ENCODE measurements at regions not wholly inside any gene's neighbourhood (a gene's known extent, or its start where the extent isn't known, plus 50 kb on each side); places are given as distances from the start of the nearest gene placed in this dataset.

DNA sequence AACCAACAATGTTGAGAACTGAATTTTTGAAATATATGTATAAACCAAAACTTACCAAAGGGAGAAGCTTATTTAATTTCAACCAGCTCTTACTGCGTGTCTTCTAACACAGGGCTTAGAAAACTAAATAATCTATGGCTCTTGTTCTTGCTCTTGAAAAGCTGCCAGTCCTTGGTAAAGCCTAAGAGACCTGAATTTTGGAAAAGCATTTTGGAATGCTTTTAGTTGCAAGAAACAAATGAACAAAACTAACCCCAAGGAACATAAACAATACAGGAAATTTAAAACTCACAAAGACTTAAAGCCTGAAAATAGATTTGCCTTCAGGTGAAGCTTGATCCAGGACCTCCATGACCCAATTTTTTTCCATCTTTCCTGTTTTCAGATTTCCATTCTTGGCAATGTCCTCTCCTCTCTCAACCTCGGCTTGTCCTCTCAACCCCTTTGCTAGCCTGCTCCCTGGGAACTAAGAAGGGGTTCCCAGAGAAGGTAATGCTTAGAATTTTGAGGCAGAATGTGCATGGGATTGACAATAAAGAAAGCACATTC, 169.8 kb upstream of the NCK2 start:
- H3K4me3 ChIP-seq (ENCODE audit: low read length) = no peak overlapping the region
- TF ChIP-seq, protein P1, sequence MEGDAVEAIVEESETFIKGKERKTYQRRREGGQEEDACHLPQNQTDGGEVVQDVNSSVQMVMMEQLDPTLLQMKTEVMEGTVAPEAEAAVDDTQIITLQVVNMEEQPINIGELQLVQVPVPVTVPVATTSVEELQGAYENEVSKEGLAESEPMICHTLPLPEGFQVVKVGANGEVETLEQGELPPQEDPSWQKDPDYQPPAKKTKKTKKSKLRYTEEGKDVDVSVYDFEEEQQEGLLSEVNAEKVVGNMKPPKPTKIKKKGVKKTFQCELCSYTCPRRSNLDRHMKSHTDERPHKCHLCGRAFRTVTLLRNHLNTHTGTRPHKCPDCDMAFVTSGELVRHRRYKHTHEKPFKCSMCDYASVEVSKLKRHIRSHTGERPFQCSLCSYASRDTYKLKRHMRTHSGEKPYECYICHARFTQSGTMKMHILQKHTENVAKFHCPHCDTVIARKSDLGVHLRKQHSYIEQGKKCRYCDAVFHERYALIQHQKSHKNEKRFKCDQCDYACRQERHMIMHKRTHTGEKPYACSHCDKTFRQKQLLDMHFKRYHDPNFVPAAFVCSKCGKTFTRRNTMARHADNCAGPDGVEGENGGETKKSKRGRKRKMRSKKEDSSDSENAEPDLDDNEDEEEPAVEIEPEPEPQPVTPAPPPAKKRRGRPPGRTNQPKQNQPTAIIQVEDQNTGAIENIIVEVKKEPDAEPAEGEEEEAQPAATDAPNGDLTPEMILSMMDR (IDR thresholded peaks at IDR 0.05; ENCODE audit: insufficient read depth, low read depth, low read length, missing control alignments) = no peak
- DNase-seq (ENCODE audit: low read depth) = no peak

DNA sequence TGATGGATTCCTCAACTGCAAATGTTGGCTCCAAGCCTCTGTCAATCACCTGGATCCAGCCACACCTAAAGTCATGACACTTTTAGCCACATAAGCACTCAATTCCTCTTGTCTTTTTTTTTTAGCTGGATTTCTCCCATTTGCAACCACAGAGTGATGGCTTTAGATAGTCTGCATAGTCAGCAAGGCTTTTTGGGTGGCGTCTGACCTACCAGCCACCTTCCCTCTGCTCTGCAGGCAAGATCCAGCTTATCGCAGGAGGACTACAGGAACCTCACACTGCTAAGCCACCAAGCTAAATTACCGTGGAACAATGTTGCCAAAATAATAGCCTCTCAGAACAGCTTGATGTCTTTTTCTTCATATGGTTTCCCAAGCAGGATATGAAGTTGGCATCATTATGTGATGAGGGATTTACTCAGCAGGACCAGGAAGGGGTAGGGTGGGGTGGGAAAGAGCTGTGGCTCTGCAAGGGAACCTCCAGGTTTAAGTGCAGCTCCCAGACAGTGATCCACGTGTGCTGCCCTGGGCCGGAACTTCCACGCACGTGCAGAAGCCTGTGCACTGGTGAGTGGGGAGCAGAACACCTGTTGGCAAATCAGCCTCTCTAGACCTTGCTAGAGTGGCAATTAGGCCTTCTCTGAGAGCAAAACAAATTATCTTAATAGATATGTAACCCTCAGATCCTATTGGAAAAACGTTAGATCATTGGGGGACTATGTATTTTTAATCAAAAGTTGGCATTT, 170.6 kb upstream of the NCK2 start:
- H3K4me3 ChIP-seq (ENCODE audit: low read length) = no peak overlapping the region
- TF ChIP-seq, protein P1 (IDR thresholded peaks at IDR 0.05; ENCODE audit: insufficient read depth, low read depth, low read length, missing control alignments) = no peak
- DNase-seq (ENCODE audit: low read depth) = no peak

GRCh38 chr2:105573490-105573889, 171.2 kb upstream of the NCK2 start:
- H3K4me3 ChIP-seq (ENCODE audit: low read length) = no peak overlapping the region
- no peak for DNase-seq (ENCODE audit: low read depth)
- TF ChIP-seq, protein P1 (IDR thresholded peaks at IDR 0.05; ENCODE audit: insufficient read depth, low read depth, low read length, missing control alignments) = no peak

DNA sequence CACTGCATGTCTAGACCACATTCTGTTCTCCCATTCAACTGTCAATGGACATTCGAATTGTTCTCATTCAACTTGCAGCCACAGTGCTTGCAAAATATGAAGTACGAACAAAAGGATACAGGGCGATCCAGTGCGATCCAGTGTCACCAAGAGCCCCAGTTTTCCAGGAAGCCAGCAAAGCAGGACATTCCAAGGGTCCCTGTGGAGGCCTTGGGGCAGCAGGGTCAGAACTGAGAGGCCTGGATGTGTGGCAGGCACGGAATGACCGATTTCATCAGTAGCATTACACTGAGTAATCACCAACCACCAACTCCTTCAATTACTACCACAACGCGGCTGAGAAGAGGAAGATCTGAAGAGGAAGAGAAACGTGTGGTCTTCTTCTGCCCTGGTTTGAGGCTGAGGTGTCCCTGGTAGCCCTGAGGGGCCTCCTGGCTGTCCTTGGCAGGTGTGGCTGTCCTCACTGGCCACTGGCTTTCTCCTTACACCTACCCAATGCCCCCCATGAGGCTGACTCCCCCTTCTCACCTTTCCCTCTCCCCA, 172.7 kb upstream of the FHL2 start:
- H3K4me3 ChIP-seq (ENCODE audit: low read length) = no peak overlapping the region
- DNase-seq (ENCODE audit: low read depth) = no peak
- TF ChIP-seq, protein P1 (IDR thresholded peaks at IDR 0.05; ENCODE audit: insufficient read depth, low read depth, low read length, missing control alignments) = no peak

DNA sequence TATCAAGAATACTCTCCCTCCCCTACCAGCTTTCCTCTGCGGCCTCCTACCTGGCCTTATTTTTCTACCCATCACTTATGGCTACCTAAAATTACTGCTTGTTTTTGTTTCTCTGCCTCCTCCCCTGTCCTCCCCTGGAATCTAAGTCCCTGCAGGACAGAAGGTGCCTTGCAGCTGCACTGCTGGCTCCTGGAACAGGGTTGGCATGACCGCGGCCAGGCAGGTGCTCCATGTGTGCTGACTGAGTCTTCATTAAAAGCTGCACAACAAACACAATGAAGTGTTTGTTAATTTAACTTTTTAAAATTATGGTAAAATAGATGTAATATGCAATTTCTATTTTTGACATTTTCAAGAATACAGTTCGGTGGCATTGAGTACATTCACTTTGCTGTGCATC, 171.9 kb upstream of the FHL2 start:
- no peak overlapping the region for H3K4me3 ChIP-seq (ENCODE audit: low read length)
- TF ChIP-seq, protein P1 (IDR thresholded peaks at IDR 0.05; ENCODE audit: insufficient read depth, low read depth, low read length, missing control alignments) = no peak
- DNase-seq (ENCODE audit: low read depth) = no peak

DNA sequence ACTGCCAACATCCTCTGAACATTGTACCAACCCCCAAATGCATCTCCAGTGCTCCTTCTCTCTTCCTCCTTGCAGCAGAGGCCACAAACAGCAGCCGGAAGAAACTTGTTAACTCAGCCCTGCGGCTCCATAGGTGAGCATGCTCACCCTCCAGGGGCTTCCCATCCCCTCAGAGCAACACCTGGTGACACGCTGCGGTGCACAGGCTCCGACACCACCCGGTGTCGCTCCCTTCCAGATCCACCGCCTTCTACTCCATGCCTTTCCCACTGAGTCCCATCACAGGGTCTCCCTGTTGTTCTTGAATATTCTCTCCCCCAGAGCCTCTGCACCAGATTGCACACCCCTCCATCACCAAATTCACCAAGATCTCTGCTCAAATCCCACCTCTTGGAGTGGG, 171.5 kb upstream of the FHL2 start:
- DNase-seq (ENCODE audit: low read depth) = no peak
- no peak overlapping the region for H3K4me3 ChIP-seq (ENCODE audit: low read length)
- TF ChIP-seq, protein P1 (IDR thresholded peaks at IDR 0.05; ENCODE audit: insufficient read depth, low read depth, low read length, missing control alignments) = no peak

Data from epithelial cell of esophagus (primary cell).